Kidney capillary endothelial cell (primary cell): ENCODE measurements at regions not wholly inside any gene's neighbourhood (a gene's known extent, or its start where the extent isn't known, plus 50 kb on each side); places are given as distances from the start of the nearest gene placed in this dataset.

Source experiments
- DNase-seq: peaks from one replicate; pipeline ENCODE4 v3.0.0-alpha.2; 2018; ENCODE audit warnings: low spot score

GRCh38 chr6:90976341-90976740 is 389.5 kb upstream of the MAP3K7 start:
- no peak for DNase-seq

- DNase-seq: no peak
These were observed 388.9 kb upstream of the MAP3K7 start for GRCh38 chr6:90975741-90976140.

- DNase-seq: no peak
These were observed 386.3 kb upstream of the MAP3K7 start for GRCh38 chr6:90973188-90973587.

- DNase-seq: no peak
These were observed 383.8 kb upstream of the MAP3K7 start for GRCh38 chr6:90970672-90971071.

- no peak for DNase-seq
These were observed 380.6 kb upstream of the MAP3K7 start for GRCh38 chr6:90967471-90967870.

GRCh38 chr6:90960324-90960723 is 373.5 kb upstream of the MAP3K7 start:
- DNase-seq: no peak

GRCh38 chr6:90955246-90955645 is 368.4 kb upstream of the MAP3K7 start:
- DNase-seq: no peak

- no peak for DNase-seq
These were observed 366.7 kb upstream of the MAP3K7 start for GRCh38 chr6:90953405-90954161.

GRCh38 chr6:90952176-90952575 is 365.3 kb upstream of the MAP3K7 start:
- no peak for DNase-seq

GRCh38 chr6:90948540-90948939 is 361.7 kb upstream of the MAP3K7 start:
- DNase-seq: no peak

GRCh38 chr6:90947184-90948064 is 360.6 kb upstream of the MAP3K7 start:
- DNase-seq: no peak

- no peak for DNase-seq
These were observed 355.0 kb upstream of the MAP3K7 start for GRCh38 chr6:90941885-90942284.

- DNase-seq: peak; percentile 76
These were observed 354.1 kb upstream of the MAP3K7 start for GRCh38 chr6:90940812-90941481.

- no peak for DNase-seq
These were observed 353.0 kb upstream of the MAP3K7 start for GRCh38 chr6:90939906-90940305.

GRCh38 chr6:90938122-90938521 is 351.2 kb upstream of the MAP3K7 start:
- DNase-seq: no peak

- DNase-seq: no peak
These were observed 349.4 kb upstream of the MAP3K7 start for GRCh38 chr6:90936286-90936685.

- no peak for DNase-seq
These were observed 348.1 kb upstream of the MAP3K7 start for GRCh38 chr6:90934966-90935365.

- DNase-seq: no peak
These were observed 347.2 kb upstream of the MAP3K7 start for GRCh38 chr6:90934081-90934480.

GRCh38 chr6:90932351-90932750 is 345.5 kb upstream of the MAP3K7 start:
- no peak for DNase-seq

- DNase-seq: no peak
These were observed 341.2 kb upstream of the MAP3K7 start for GRCh38 chr6:90928051-90928450.

GRCh38 chr6:90925726-90926125 is 338.9 kb upstream of the MAP3K7 start:
- DNase-seq: no peak

- DNase-seq: no peak
These were observed 335.5 kb upstream of the MAP3K7 start for GRCh38 chr6:90922325-90922724.

GRCh38 chr6:90918361-90918760 is 331.5 kb upstream of the MAP3K7 start:
- no peak for DNase-seq
